ENCODE measurements at regions not wholly inside any gene's neighbourhood (a gene's known extent, or its start where the extent isn't known, plus 50 kb on each side); places are given as distances from the start of the nearest gene placed in this dataset.

DNA sequence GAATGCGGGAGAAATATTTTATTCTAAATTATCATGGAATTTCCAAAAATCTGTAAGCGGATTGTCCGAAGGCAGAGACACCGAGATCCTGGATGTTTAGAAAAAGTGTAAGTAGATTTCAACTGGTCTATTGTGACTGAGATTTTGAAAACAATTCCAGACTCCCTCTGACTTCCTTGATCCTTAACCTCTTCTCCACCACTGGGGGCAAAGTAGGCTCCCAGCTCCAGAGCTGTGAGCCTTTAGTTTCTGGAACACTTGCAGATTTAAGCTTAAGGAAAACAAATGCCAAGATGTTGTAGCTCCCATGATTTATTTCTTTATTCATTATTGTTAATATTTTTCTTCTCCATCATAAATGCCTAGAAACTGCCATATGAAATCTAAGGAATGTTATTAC lies 1320.5 kb upstream of the SEL1L start:
- no peaks in the 10 kb centered on the region for H3K27me3 ChIP-seq (ENCODE audit: control insufficient read depth in 1 of 2, insufficient read depth in 2 of 2, low read length in 2 of 2)
- no peak overlapping the region for H3K27ac ChIP-seq (ENCODE audit: low read depth, low read length)
- H3K9me3 ChIP-seq (ENCODE audit: control insufficient read depth in 1 of 2, low read length in 2 of 2) = peaks cover 0 to 2% of the 10 kb centered on the region in 2 donors
- H3K9ac ChIP-seq (ENCODE audit: low read depth in 1 of 2, low read length in 2 of 2) = no peak overlapping the region
- no peaks in the 10 kb centered on the region for H3K4me1 ChIP-seq (ENCODE audit: control insufficient read depth in 1 of 2, insufficient read depth in 2 of 2, low read length in 2 of 2)
- H3K4me3 ChIP-seq (ENCODE audit: low read depth in 1 of 2, low read length in 2 of 2) = no peak overlapping the region
- no peaks in the 10 kb centered on the region for H3K36me3 ChIP-seq (ENCODE audit: control insufficient read depth in 1 of 2, insufficient read depth in 2 of 2, low read length in 2 of 2)

DNA sequence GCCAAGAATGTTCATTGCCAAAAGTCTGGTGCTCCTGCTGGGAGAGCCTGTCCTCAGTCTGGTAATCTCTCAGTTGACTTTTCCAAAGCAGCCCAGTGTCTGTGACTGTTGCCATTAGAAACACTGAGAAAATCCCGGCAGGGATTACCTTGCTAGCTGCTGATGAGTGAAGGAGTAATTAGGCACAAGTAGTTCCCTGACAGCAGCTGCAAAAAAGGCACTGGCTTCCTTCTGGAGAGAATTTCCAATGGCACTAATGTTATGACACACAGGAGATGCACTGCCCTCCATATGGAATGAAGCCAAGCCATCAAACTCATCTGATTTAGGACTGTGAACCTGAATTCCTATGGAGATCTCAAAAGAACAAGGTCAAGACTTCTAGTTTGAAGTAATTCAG lies 1321.2 kb upstream of the SEL1L start:
- Histone ChIP-seq H3K4me3 (ENCODE audit: low read depth in 1 of 2, low read length in 2 of 2) (no peak overlapping the region), H3K36me3 (ENCODE audit: control insufficient read depth in 1 of 2, insufficient read depth in 2 of 2, low read length in 2 of 2) (no peaks in the 10 kb centered on the region), H3K9me3 (ENCODE audit: control insufficient read depth in 1 of 2, low read length in 2 of 2) (peaks cover 0 to 2% of the 10 kb centered on the region in 2 donors), H3K27ac (ENCODE audit: low read depth, low read length) (no peak overlapping the region), H3K4me1 (ENCODE audit: control insufficient read depth in 1 of 2, insufficient read depth in 2 of 2, low read length in 2 of 2) (no peaks in the 10 kb centered on the region), H3K27me3 (ENCODE audit: control insufficient read depth in 1 of 2, insufficient read depth in 2 of 2, low read length in 2 of 2) (no peaks in the 10 kb centered on the region), H3K9ac (ENCODE audit: low read depth in 1 of 2, low read length in 2 of 2) (no peak overlapping the region)

GRCh38 chr14:82855912-82856391 lies 1322.3 kb upstream of the SEL1L start:
- H3K9me3 ChIP-seq (ENCODE audit: control insufficient read depth in 1 of 2, low read length in 2 of 2) = peaks cover 0 to 2% of the 10 kb centered on the region in 2 donors
- H3K4me1 ChIP-seq (ENCODE audit: control insufficient read depth in 1 of 2, insufficient read depth in 2 of 2, low read length in 2 of 2) = no peaks in the 10 kb centered on the region
- no peak overlapping the region for H3K9ac ChIP-seq (ENCODE audit: low read depth in 1 of 2, low read length in 2 of 2)
- H3K4me3 ChIP-seq (ENCODE audit: low read depth in 1 of 2, low read length in 2 of 2) = no peak overlapping the region
- no peaks in the 10 kb centered on the region for H3K36me3 ChIP-seq (ENCODE audit: control insufficient read depth in 1 of 2, insufficient read depth in 2 of 2, low read length in 2 of 2)
- H3K27me3 ChIP-seq (ENCODE audit: control insufficient read depth in 1 of 2, insufficient read depth in 2 of 2, low read length in 2 of 2) = no peaks in the 10 kb centered on the region
- H3K27ac ChIP-seq (ENCODE audit: low read depth, low read length) = no peak overlapping the region

GRCh38 chr14:82861313-82861712 lies 1327.7 kb upstream of the SEL1L start:
- Histone ChIP-seq H3K27ac (ENCODE audit: low read depth, low read length) (no peak overlapping the region), H3K4me3 (ENCODE audit: low read depth in 1 of 2, low read length in 2 of 2) (no peak overlapping the region), H3K27me3 (ENCODE audit: control insufficient read depth in 1 of 2, insufficient read depth in 2 of 2, low read length in 2 of 2) (no peaks in the 10 kb centered on the region), H3K9ac (ENCODE audit: low read depth in 1 of 2, low read length in 2 of 2) (no peak overlapping the region), H3K4me1 (ENCODE audit: control insufficient read depth in 1 of 2, insufficient read depth in 2 of 2, low read length in 2 of 2) (no peaks in the 10 kb centered on the region), H3K9me3 (ENCODE audit: control insufficient read depth in 1 of 2, low read length in 2 of 2) (peaks cover 4 to 5% of the 10 kb centered on the region in 2 donors), H3K36me3 (ENCODE audit: control insufficient read depth in 1 of 2, insufficient read depth in 2 of 2, low read length in 2 of 2) (no peaks in the 10 kb centered on the region)

GRCh38 chr14:82872494-82872893 lies 1338.8 kb upstream of the SEL1L start:
- no peaks in the 10 kb centered on the region for H3K9me3 ChIP-seq (ENCODE audit: control insufficient read depth in 1 of 2, low read length in 2 of 2)
- H3K4me1 ChIP-seq (ENCODE audit: control insufficient read depth in 1 of 2, insufficient read depth in 2 of 2, low read length in 2 of 2) = no peaks in the 10 kb centered on the region
- no peak overlapping the region for H3K9ac ChIP-seq (ENCODE audit: low read depth in 1 of 2, low read length in 2 of 2)
- H3K27ac ChIP-seq (ENCODE audit: low read depth, low read length) = no peak overlapping the region
- no peaks in the 10 kb centered on the region for H3K36me3 ChIP-seq (ENCODE audit: control insufficient read depth in 1 of 2, insufficient read depth in 2 of 2, low read length in 2 of 2)
- no peak overlapping the region for H3K4me3 ChIP-seq (ENCODE audit: low read depth in 1 of 2, low read length in 2 of 2)
- H3K27me3 ChIP-seq (ENCODE audit: control insufficient read depth in 1 of 2, insufficient read depth in 2 of 2, low read length in 2 of 2) = no peaks in the 10 kb centered on the region

GRCh38 chr14:82878951-82879350 lies 1345.3 kb upstream of the SEL1L start:
- H3K27ac ChIP-seq (ENCODE audit: low read depth, low read length) = no peak overlapping the region
- no peak overlapping the region for H3K9ac ChIP-seq (ENCODE audit: low read depth in 1 of 2, low read length in 2 of 2)
- H3K36me3 ChIP-seq (ENCODE audit: control insufficient read depth in 1 of 2, insufficient read depth in 2 of 2, low read length in 2 of 2) = no peaks in the 10 kb centered on the region
- peaks cover 0 to 7% of the 10 kb centered on the region in 2 donors for H3K9me3 ChIP-seq (ENCODE audit: control insufficient read depth in 1 of 2, low read length in 2 of 2)
- no peak overlapping the region for H3K4me3 ChIP-seq (ENCODE audit: low read depth in 1 of 2, low read length in 2 of 2)
- no peaks in the 10 kb centered on the region for H3K27me3 ChIP-seq (ENCODE audit: control insufficient read depth in 1 of 2, insufficient read depth in 2 of 2, low read length in 2 of 2)
- no peaks in the 10 kb centered on the region for H3K4me1 ChIP-seq (ENCODE audit: control insufficient read depth in 1 of 2, insufficient read depth in 2 of 2, low read length in 2 of 2)

GRCh38 chr14:82879949-82880535 lies 1346.4 kb upstream of the SEL1L start:
- Histone ChIP-seq H3K9ac (ENCODE audit: low read depth in 1 of 2, low read length in 2 of 2) (no peak overlapping the region), H3K9me3 (ENCODE audit: control insufficient read depth in 1 of 2, low read length in 2 of 2) (peaks cover 5 to 7% of the 10 kb centered on the region in 2 donors), H3K27me3 (ENCODE audit: control insufficient read depth in 1 of 2, insufficient read depth in 2 of 2, low read length in 2 of 2) (no peaks in the 10 kb centered on the region), H3K4me3 (ENCODE audit: low read depth in 1 of 2, low read length in 2 of 2) (no peak overlapping the region), H3K27ac (ENCODE audit: low read depth, low read length) (no peak overlapping the region), H3K4me1 (ENCODE audit: control insufficient read depth in 1 of 2, insufficient read depth in 2 of 2, low read length in 2 of 2) (no peaks in the 10 kb centered on the region), H3K36me3 (ENCODE audit: control insufficient read depth in 1 of 2, insufficient read depth in 2 of 2, low read length in 2 of 2) (no peaks in the 10 kb centered on the region)

- no peaks in the 10 kb centered on the region for H3K36me3 ChIP-seq (ENCODE audit: control insufficient read depth in 1 of 2, insufficient read depth in 2 of 2, low read length in 2 of 2)
- H3K4me3 ChIP-seq (ENCODE audit: low read depth in 1 of 2, low read length in 2 of 2) = no peak overlapping the region
- H3K9ac ChIP-seq (ENCODE audit: low read depth in 1 of 2, low read length in 2 of 2) = no peak overlapping the region
- H3K4me1 ChIP-seq (ENCODE audit: control insufficient read depth in 1 of 2, insufficient read depth in 2 of 2, low read length in 2 of 2) = no peaks in the 10 kb centered on the region
- no peaks in the 10 kb centered on the region for H3K27me3 ChIP-seq (ENCODE audit: control insufficient read depth in 1 of 2, insufficient read depth in 2 of 2, low read length in 2 of 2)
- H3K9me3 ChIP-seq (ENCODE audit: control insufficient read depth in 1 of 2, low read length in 2 of 2) = peaks cover 5% of the 10 kb centered on the region in 2 donors
- no peak overlapping the region for H3K27ac ChIP-seq (ENCODE audit: low read depth, low read length)
Measured at GRCh38 chr14:82886670-82887069, 1353.0 kb upstream of the SEL1L start.

GRCh38 chr14:82889701-82890100 lies 1356.0 kb upstream of the SEL1L start:
- H3K9ac ChIP-seq (ENCODE audit: low read depth in 1 of 2, low read length in 2 of 2) = no peak overlapping the region
- no peaks in the 10 kb centered on the region for H3K4me1 ChIP-seq (ENCODE audit: control insufficient read depth in 1 of 2, insufficient read depth in 2 of 2, low read length in 2 of 2)
- H3K27ac ChIP-seq (ENCODE audit: low read depth, low read length) = no peak overlapping the region
- no peak overlapping the region for H3K4me3 ChIP-seq (ENCODE audit: low read depth in 1 of 2, low read length in 2 of 2)
- no peaks in the 10 kb centered on the region for H3K27me3 ChIP-seq (ENCODE audit: control insufficient read depth in 1 of 2, insufficient read depth in 2 of 2, low read length in 2 of 2)
- H3K36me3 ChIP-seq (ENCODE audit: control insufficient read depth in 1 of 2, insufficient read depth in 2 of 2, low read length in 2 of 2) = no peaks in the 10 kb centered on the region
- H3K9me3 ChIP-seq (ENCODE audit: control insufficient read depth in 1 of 2, low read length in 2 of 2) = peaks cover under 1 to 2% of the 10 kb centered on the region in 2 donors

GRCh38 chr14:82896476-82896875 lies 1362.8 kb upstream of the SEL1L start:
- H3K27me3 ChIP-seq (ENCODE audit: control insufficient read depth in 1 of 2, insufficient read depth in 2 of 2, low read length in 2 of 2) = no peaks in the 10 kb centered on the region
- no peaks in the 10 kb centered on the region for H3K36me3 ChIP-seq (ENCODE audit: control insufficient read depth in 1 of 2, insufficient read depth in 2 of 2, low read length in 2 of 2)
- H3K9ac ChIP-seq (ENCODE audit: low read depth in 1 of 2, low read length in 2 of 2) = no peak overlapping the region

More at GRCh38 chr14:82896476-82896875, 1362.8 kb upstream of the SEL1L start:
- H3K9me3 ChIP-seq (ENCODE audit: control insufficient read depth in 1 of 2, low read length in 2 of 2) = no peaks in the 10 kb centered on the region
- H3K27ac ChIP-seq (ENCODE audit: low read depth, low read length) = no peak overlapping the region
- H3K4me3 ChIP-seq (ENCODE audit: low read depth in 1 of 2, low read length in 2 of 2) = no peak overlapping the region
- H3K4me1 ChIP-seq (ENCODE audit: control insufficient read depth in 1 of 2, insufficient read depth in 2 of 2, low read length in 2 of 2) = no peaks in the 10 kb centered on the region
